ENCODE measurements at regions not wholly inside any gene's neighbourhood (a gene's known extent, or its start where the extent isn't known, plus 50 kb on each side); places are given as distances from the start of the nearest gene placed in this dataset.
"Not testable (repeated sequence)": the region's sequence is repeated elsewhere in the genome, so short reads cannot be mapped to it uniquely, and the experiment has no call there.

DNA sequence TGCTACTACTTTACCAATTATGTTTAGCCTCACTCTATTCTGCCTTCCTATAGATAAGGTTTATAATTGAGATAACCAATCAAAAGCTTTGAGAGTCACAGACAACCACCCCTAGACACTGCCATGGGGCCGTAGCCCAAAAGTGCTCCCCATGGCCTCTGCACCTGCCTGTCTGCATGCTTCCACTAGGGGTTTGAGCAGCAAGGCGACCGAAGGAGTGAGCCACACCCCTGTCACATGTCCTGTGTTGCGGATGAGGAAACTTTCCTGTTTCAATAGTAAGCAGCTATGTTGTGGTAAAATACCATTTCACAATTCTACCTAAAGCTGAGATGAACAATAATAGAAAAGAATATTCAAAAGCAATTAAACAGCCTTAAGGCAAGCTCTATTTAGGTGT is 856.0 kb upstream of the FRG1 start:
- no peak for DNase-seq (ENCODE audit: low spot score)

GRCh38 chr4:189087971-189088370 is 852.7 kb upstream of the FRG1 start:
- no peak for DNase-seq (ENCODE audit: low spot score)

- no peak for DNase-seq (ENCODE audit: low spot score)
Measured at GRCh38 chr4:189088780-189089179, 851.9 kb upstream of the FRG1 start.

DNA sequence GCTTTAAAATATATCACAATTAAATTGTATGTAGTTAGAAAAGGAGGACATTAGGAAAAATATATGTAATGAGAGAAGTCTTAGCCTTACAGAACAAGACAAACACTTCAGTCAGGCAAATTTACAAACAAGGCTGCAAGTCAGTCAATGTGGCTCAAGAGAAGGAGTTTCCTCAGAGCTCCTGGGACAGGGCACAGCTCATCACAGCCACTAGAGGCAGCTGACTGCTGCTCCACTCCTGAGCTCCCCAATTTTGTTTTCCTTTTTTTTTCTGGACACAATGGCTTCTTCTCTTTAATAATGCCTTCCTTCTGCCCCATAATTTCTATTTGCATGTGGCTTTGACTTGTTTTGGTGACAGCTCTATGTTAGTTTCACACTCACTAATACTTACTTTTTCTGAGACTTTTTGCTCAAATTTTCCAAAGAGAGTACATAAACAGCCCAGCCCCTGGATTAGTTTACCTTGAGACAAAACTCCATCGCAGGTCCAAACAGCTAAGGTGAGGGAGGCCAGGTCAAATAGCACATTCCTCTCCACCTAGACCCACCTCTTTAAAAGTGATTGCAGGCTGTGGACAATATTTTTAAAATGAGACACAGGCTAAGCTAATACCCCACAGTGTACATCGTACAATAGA is 850.4 kb upstream of the FRG1 start:
- no peak for DNase-seq (ENCODE audit: low spot score)

GRCh38 chr4:189092581-189092980 is 848.1 kb upstream of the FRG1 start:
- no peak for DNase-seq (ENCODE audit: low spot score)

DNA sequence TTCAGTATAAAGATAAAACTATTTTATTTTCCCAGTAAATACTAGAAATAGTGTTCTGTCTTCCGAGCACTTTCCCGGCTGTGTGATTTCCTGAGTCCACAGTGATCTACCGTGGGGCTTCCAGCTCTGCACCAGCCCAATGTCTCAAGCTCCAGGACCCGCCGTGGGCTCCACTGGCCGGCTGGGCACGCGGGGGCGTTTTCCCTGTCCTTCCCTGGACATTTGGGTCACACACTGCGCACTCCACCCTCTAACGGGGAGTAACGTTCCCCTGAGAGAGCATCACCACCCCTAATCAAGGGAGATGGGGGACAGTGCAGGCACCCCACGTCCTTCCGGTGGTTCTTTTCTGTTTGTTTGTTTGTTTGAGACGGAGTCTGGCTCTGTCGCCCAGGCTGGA is 844.6 kb upstream of the FRG1 start:
- DNase-seq (ENCODE audit: low spot score), result no peak

DNA sequence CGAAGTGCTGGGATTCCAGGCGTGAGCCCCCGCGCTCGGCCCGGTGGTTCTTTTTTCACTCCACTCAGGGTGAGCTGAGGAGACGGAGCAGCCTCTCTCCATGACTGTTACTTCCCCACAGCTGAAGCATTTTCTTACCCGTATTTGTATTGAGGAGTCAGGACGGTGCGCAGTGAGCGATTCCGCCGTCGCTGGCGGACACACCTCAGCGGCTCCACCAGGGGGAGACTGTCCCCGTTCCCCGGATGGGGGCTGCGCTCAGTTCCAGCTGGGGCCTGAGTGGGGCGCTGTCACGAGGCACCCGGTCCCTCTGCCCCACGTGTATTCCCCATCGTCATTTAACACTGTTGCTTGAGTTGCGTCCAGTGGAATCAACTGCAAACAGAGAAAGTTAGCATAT is 844.0 kb upstream of the FRG1 start:
- DNase-seq (ENCODE audit: low spot score), result no peak

DNA sequence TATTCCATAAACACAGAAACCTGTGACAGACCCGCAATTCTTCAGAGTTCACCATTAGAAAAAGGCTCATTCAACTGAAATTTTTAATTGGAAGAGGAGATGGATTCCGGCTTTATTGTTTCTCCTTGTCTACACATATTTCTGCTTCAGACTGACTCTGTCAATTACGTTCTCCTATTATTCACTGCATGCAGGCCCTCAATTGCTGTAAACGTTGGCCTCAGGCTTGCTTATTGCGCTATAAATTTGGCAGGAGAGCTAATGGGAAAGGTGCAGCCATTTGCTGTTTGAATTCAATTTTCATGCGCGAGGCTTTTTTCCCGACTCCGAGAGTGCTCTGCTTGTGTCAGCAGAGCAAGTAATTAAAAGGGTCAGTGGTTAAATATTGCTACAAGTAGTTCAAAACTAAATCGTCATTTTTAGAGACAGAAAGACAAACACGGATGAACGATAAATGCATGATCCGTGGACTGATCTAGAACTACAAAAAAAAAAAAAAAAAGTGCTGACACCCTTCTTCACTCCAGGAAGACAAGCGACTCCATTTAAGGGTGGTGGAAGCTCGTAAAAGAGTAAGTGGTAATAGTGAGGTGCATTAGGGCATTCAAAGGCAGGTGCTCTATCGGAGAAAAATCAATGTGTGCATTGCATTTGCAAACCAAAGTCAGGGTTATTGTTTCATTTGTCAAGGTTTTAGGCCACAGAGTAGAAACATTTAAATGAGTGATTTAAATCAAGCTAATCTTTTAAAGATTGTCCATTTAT is 841.6 kb upstream of the FRG1 start:
- no peak for DNase-seq (ENCODE audit: low spot score)

DNA sequence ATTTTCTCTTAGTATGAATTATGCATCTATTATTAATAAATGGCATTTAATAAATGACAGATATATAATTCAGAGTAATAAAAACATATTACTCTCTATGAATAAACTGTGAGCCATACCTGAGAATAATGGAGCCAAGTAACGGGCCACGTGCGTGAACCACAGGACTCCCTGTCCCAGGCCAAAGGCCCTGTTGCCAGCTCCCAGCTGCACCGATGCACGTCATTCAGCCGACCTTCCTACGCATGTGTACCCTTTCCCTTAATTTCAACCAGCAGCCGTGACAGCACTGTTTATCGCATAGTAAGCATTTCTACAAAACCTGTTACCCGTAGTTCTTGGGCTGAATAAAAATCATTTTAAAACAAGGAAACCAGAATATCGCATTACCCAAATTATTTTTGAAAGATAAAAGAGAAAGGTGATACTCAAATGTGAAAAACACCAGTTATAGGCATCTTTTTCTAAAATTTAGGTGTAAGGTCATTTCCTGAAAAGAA is 827.2 kb upstream of the FRG1 start:
- DNase-seq (ENCODE audit: low spot score), result no peak

- no peak for DNase-seq (ENCODE audit: low spot score)
Measured at GRCh38 chr4:189117426-189117825, 823.2 kb upstream of the FRG1 start.

- DNase-seq (ENCODE audit: low spot score), result no peak
Measured at GRCh38 chr4:189121336-189121735, 819.3 kb upstream of the FRG1 start.

GRCh38 chr4:189124149-189124758 is 816.4 kb upstream of the FRG1 start:
- DNase-seq (ENCODE audit: low spot score), result peak; percentile 25

DNA sequence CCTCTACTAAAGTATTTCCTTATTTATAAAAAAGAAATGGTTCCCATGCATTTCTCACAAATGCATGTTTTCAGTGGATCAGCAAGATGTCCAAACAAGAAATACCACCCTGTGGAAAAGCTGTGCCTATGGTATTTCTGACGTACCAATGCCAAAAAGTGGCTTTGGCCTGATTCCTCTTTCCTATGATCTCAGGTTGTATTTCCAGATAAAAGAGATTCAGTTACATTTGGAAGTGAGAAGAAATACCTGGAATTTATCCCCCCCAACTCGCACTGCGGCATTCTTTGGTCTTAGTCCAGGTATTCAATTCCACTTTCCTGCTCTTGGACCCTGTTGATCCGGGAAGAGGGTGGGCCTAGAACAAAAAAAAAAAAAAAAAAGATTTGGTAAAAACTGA is 815.9 kb upstream of the FRG1 start:
- DNase-seq (ENCODE audit: low spot score), result no peak

DNA sequence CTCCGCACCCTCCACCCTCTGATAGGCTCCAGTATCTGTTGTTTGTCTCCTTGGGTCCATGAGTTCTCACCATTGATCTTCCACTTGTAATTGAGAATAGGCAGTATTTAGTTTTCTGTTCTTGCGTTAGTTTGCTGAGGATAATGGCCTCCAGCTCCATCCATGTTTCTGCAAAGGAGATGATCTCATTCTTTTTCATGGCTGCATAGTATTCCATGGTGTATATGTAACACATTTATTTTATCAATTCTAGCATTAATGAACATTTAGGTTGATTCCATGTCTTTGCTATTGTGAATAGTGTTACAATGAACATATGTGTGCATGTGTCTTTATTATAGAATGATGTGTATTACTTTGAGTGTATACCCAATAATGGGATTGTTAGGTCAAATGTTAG is 814.6 kb upstream of the FRG1 start:
- no peak for DNase-seq (ENCODE audit: low spot score)

DNA sequence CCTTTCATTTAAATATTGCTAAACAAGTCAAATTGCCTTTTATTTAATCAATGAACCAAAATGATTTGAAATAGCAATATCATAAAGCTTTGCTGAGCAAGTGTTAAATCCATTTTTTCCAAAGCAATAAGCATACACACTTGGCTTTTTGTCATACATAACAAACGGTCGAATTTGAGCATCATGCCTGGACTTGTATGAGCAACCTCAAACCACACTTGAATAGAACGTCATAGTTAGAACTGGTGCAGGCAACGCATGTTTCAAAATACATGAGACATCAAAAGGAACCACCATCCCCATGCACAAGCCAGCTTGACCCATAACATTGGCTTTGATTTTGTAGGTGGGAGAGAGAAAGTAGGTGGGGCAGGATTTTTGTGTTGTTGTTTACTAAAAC is 812.3 kb upstream of the FRG1 start:
- DNase-seq (ENCODE audit: low spot score), result peak; percentile 8

DNA sequence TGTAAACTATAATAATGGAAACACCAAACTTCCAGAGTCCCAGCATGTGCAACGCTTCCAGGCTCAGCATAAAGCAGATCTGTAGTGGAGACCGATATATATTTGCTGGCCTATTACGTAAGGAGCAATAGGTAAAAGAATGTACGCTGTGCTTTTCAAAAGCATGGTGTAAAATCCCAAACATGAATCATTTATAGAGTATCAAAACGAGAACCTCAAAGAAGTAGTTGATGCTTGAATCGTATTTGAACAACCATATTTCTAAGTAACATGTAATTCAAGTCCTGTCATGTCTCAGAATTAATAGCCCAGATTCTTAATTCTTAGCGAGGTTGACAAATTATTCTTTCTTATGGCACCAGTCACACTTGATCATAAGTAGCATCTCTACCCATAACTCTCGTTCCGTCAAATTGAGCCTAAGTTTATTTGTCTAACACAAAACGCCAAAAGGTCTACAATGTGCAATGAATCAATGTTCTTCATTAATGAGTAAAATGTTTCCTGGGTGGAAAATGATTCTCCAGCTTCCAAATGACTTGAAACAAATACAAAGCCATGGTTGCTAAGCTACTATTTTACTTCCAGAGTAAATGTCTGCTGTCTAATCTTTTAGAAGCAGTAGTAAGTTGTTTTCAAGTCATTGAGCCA is 811.5 kb upstream of the FRG1 start:
- DNase-seq (ENCODE audit: low spot score), result no peak

DNA sequence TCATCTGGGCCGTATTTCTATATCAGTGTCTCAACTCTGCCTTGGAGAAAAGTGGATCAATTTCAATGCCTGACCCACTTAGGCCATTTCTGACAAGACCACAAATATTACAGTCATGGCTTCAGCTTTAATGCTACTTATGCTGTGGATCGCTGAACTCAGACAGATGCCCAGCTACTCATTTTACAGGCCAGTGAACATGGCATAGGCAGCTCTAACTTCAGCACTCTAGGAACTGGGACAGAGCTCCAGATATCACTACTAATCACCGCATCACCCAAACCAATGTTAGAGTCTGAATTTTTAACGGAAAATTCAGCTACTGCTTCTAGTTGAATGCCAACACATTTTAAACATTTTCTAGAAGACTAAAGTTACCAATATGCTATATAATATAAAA is 809.6 kb upstream of the FRG1 start:
- DNase-seq (ENCODE audit: low spot score), result no peak

DNA sequence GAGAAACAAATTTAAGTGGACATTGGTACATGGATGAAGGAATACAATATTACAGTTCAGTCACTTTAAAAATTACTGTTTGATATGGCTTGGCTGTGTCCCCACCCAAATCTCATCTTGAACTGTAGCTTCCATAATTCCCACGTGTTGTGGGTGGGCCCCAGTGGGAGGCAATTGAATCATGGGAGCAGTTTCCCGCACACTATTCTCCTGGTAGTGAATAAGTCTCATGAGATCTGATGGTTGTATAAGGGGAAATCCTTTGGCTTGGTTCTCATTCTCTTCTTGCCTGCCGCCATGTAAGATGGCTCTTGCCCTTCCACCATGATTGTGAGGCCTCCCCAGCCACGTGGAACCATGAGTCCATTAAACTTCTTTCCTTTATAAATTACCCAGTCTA is 804.2 kb upstream of the FRG1 start:
- no peak for DNase-seq (ENCODE audit: low spot score)

DNA sequence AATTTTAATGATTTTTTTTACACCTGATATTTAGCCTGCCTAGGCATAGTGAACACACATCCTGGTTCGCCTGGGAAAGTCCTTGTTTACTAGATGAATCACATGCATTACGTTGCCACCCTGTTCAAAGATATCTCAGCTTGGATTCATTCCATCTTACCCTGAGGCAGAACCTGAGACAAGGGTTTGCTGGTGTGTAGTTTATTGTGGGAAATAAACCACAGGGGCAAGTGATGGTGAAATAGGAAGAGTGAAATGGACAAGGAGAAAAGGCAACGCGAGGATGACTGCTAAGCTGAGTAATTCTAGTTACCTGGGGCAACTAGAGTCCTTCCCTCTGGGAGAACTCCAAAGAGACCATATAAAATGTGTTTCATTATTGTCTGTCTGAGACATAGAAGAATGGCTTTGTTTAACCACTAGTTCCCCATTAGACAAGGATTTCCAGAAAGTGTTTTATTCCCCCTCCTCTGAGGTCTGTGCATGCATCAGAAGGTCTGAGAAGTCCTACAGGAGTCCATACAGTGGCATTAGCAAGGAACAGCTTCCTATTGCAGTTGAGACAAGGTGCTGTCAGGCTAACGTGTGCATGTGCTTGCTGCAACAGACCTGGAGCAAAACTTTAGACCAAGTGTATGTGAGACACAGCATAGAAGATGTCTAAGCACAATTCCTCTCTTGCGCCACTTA is 797.3 kb upstream of the FRG1 start:
- no peak for DNase-seq (ENCODE audit: low spot score)

- DNase-seq (ENCODE audit: low spot score), result no peak
Measured at GRCh38 chr4:189147005-189147929, 793.4 kb upstream of the FRG1 start.

DNA sequence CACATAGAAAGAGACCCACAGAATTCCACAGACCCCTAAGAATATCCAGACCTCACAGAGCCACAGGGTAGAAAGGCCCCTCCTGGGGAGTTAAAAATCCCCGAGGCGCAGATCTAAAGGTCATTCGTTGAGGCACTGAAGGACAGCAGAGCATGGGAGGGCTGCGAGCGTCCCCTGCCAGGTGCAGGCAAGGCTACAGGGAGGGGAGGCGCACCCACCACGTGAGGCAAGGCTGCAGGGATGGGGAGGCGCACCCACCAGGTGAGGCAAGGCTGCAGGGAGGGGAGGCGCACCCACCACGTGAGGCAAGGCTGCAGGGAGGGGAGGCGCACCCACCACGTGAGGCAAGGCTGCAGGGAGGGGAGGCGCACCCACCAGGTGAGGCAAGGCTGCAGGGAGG is 785.6 kb upstream of the FRG1 start:
- not testable (repeated sequence) for DNase-seq (ENCODE audit: low spot score)
